HG02623 (cell line): ENCODE measurements at regions not wholly inside any gene's neighbourhood (a gene's known extent, or its start where the extent isn't known, plus 50 kb on each side); places are given as distances from the start of the nearest gene placed in this dataset.
A peak's percentile ranks its signal among the peaks of the same experiment; 100 is the strongest.

Experiments used
- ATAC-seq: cut with Tn5 transposase; IDR thresholded peaks from one replicate; pipeline ENCODE4 v1.9.1; 2021; ENCODE audit warnings: moderate library complexity; ENCODE audit not compliant: unreplicated experiment

- ATAC-seq: no peak
Measured at GRCh38 chr11:19565639-19566038, 147.0 kb upstream of the NAV2 start.

- ATAC-seq: no peak
Measured at GRCh38 chr11:19562156-19562555, 150.5 kb upstream of the NAV2 start.

- no peak for ATAC-seq
Measured at GRCh38 chr11:19561011-19561410, 151.6 kb upstream of the NAV2 start.

GRCh38 chr11:19560156-19560555 lies 152.5 kb upstream of the NAV2 start:
- no peak for ATAC-seq

GRCh38 chr11:19559746-19560145 lies 152.9 kb upstream of the NAV2 start:
- no peak for ATAC-seq

GRCh38 chr11:19558189-19558986 lies 154.2 kb upstream of the NAV2 start:
- no peak for ATAC-seq

GRCh38 chr11:19557720-19558140 lies 154.9 kb upstream of the NAV2 start:
- ATAC-seq: no peak

GRCh38 chr11:19557185-19557584 lies 155.5 kb upstream of the NAV2 start:
- ATAC-seq: no peak

GRCh38 chr11:19555266-19555665 lies 157.4 kb upstream of the NAV2 start:
- no peak for ATAC-seq

- ATAC-seq: peak; percentile 52
Measured at GRCh38 chr11:19553683-19554333, 158.8 kb upstream of the NAV2 start.

GRCh38 chr11:19552656-19553260 lies 159.9 kb upstream of the NAV2 start:
- ATAC-seq: no peak

- ATAC-seq: no peak
Measured at GRCh38 chr11:19552161-19552560, 160.5 kb upstream of the NAV2 start.

GRCh38 chr11:19551457-19551856 lies 161.2 kb upstream of the NAV2 start:
- no peak for ATAC-seq

GRCh38 chr11:19547044-19547443 lies 165.6 kb upstream of the NAV2 start:
- ATAC-seq: no peak

- no peak for ATAC-seq
Measured at GRCh38 chr11:19546325-19546724, 166.3 kb upstream of the NAV2 start.

GRCh38 chr11:19541521-19542049 lies 171.1 kb upstream of the NAV2 start:
- ATAC-seq: no peak

GRCh38 chr11:19539861-19540260 lies 172.8 kb upstream of the NAV2 start:
- ATAC-seq: no peak

GRCh38 chr11:19537803-19538453 lies 174.7 kb upstream of the NAV2 start:
- no peak for ATAC-seq

GRCh38 chr11:19536131-19536530 lies 176.5 kb upstream of the NAV2 start:
- ATAC-seq: no peak

GRCh38 chr11:19530505-19530904 lies 182.1 kb upstream of the NAV2 start:
- no peak for ATAC-seq

- ATAC-seq: no peak
Measured at GRCh38 chr11:19526119-19526518, 186.5 kb upstream of the NAV2 start.
